ENCODE measurements at regions not wholly inside any gene's neighbourhood (a gene's known extent, or its start where the extent isn't known, plus 50 kb on each side); places are given as distances from the start of the nearest gene placed in this dataset.

DNA sequence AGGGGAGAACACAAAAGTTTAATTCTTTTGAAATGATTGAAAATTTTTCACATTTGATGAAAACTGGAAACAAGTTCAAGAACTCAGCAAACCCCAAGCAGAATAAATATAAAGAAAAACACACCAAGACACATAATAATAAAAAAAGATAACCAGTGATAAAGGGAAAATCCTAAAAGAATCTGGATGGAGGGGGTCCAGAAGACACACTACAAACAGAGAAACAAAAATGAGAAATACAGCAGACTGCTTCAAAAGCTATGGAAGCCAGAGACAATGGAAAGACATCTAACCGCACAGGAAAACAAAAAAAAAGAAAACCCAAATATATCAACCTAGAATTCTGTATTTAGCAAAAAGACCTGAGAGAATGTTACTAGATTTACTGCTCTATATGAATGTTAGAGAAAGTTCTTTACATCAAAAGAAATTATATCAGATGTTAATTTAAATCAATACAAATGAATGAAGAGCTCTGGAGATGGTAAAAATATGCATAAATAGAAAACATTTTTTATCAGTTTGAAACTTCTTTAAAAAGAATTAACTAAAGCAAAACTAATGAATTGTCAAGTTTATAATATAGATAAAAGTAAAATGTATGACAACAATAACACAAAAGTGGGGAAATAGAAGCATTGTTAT, 310.7 kb upstream of the PREP start:
- Mint-ChIP-seq H3K9me3 (peaks cover 17 to 31% (median 27%) of the 10 kb centered on the region in 7 donors), H3K27me3 (ENCODE audit: low read depth in 3 of 3) (peaks cover 2 to 4% (median 4%) of the 10 kb centered on the region in 3 donors), H3K36me3 (no peaks in the 10 kb centered on the region), H3K4me1 (no peaks in the 10 kb centered on the region), H3K27ac (no peak overlapping the region), H3K4me3 (no peak overlapping the region)
- no peaks in the 10 kb centered on the region for H3K4me1 ChIP-seq (ENCODE audit: control insufficient read depth in 1 of 2, insufficient read depth in 2 of 2, low read length in 2 of 2)
- no peak for DNase-seq
- H2AFZ ChIP-seq (ENCODE audit: insufficient read depth, low read depth, low read length, poor library complexity, severe bottlenecking) = no peak overlapping the region
- peaks cover 6 to 23% of the 10 kb centered on the region in 2 donors for H3K9me3 ChIP-seq (replicated peaks in 1 of 2; ENCODE audit: control insufficient read depth in 1 of 2, insufficient read depth in 1 of 2, low read length in 2 of 2)
- H3K27ac ChIP-seq (ENCODE audit: low read depth in 1 of 2, low read length in 2 of 2) = no peak overlapping the region
- no peak overlapping the region for H3K9ac ChIP-seq (ENCODE audit: insufficient read depth, low read length, poor library complexity, severe bottlenecking)
- no peaks in the 10 kb centered on the region for H3K79me2 ChIP-seq (ENCODE audit: insufficient read depth, low read length)
- no peak overlapping the region for H3K4me3 ChIP-seq (replicated peaks in 1 of 3; ENCODE audit: low read depth in 2 of 3, low read length in 3 of 3)
- intact Hi-C loops (cut with micrococcal nuclease) = no loop called here
- H3K27me3 ChIP-seq (ENCODE audit: control insufficient read depth in 2 of 2, insufficient read depth in 2 of 2, low read length in 2 of 2) = no peaks in the 10 kb centered on the region
- TF ChIP-seq, protein P1, sequence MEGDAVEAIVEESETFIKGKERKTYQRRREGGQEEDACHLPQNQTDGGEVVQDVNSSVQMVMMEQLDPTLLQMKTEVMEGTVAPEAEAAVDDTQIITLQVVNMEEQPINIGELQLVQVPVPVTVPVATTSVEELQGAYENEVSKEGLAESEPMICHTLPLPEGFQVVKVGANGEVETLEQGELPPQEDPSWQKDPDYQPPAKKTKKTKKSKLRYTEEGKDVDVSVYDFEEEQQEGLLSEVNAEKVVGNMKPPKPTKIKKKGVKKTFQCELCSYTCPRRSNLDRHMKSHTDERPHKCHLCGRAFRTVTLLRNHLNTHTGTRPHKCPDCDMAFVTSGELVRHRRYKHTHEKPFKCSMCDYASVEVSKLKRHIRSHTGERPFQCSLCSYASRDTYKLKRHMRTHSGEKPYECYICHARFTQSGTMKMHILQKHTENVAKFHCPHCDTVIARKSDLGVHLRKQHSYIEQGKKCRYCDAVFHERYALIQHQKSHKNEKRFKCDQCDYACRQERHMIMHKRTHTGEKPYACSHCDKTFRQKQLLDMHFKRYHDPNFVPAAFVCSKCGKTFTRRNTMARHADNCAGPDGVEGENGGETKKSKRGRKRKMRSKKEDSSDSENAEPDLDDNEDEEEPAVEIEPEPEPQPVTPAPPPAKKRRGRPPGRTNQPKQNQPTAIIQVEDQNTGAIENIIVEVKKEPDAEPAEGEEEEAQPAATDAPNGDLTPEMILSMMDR (IDR thresholded peaks at IDR 0.05) = no peak
- no peaks in the 10 kb centered on the region for H4K20me1 ChIP-seq (ENCODE audit: insufficient read depth, low read length)
- WGBS (ENCODE audit: insufficient coverage) = no CpG with 5 or more reads among the region's 1 CpG
- H3K36me3 ChIP-seq (replicated peaks in 1 of 2; ENCODE audit: control insufficient read depth in 1 of 2, insufficient read depth in 2 of 2, low read length in 2 of 2) = no peaks in the 10 kb centered on the region
- no peak overlapping the region for H3K4me2 ChIP-seq (replicated peaks; ENCODE audit: extremely low read depth, low read length, poor library complexity, severe bottlenecking)

DNA sequence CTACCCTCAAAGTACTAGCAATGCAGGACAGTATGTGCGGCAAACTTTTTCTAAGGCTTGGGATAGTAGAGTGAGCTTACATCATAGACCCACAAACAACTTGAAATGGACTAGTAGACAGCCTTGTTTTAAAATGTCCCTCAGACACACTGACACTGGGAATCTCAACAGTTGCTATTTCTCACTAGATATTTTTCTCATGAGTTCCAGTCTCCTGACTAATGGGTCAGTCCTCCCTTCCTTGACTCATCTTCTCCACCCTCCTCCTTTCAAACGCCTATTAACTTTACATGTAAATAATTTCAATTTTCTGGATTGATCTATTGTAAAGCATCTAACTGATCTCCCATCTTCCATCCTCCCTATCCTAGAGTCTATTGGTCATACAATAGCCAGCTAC, 308.3 kb upstream of the PREP start:
- Histone ChIP-seq H3K4me1 (ENCODE audit: control insufficient read depth in 1 of 2, insufficient read depth in 2 of 2, low read length in 2 of 2) (no peaks in the 10 kb centered on the region), H3K79me2 (ENCODE audit: insufficient read depth, low read length) (no peaks in the 10 kb centered on the region), H3K27me3 (ENCODE audit: control insufficient read depth in 2 of 2, insufficient read depth in 2 of 2, low read length in 2 of 2) (no peaks in the 10 kb centered on the region), H2AFZ (ENCODE audit: insufficient read depth, low read depth, low read length, poor library complexity, severe bottlenecking) (no peak overlapping the region), H3K36me3 (replicated peaks in 1 of 2; ENCODE audit: control insufficient read depth in 1 of 2, insufficient read depth in 2 of 2, low read length in 2 of 2) (no peaks in the 10 kb centered on the region), H3K4me2 (replicated peaks; ENCODE audit: extremely low read depth, low read length, poor library complexity, severe bottlenecking) (no peak overlapping the region), H3K9ac (ENCODE audit: insufficient read depth, low read length, poor library complexity, severe bottlenecking) (no peak overlapping the region), H3K9me3 (replicated peaks in 1 of 2; ENCODE audit: control insufficient read depth in 1 of 2, insufficient read depth in 1 of 2, low read length in 2 of 2) (peaks cover 6 to 23% of the 10 kb centered on the region in 2 donors), H4K20me1 (ENCODE audit: insufficient read depth, low read length) (no peaks in the 10 kb centered on the region), H3K4me3 (replicated peaks in 1 of 3; ENCODE audit: low read depth in 2 of 3, low read length in 3 of 3) (no peak overlapping the region), H3K27ac (ENCODE audit: low read depth in 1 of 2, low read length in 2 of 2) (no peak overlapping the region)
- no peak overlapping the region for H3K4me3 Mint-ChIP-seq
- no peaks in the 10 kb centered on the region for H3K36me3 Mint-ChIP-seq
- DNase-seq = no peak
- WGBS (ENCODE audit: insufficient coverage) = no CpG with 5 or more reads among the region's 2 CpGs
- TF ChIP-seq, protein P1 (IDR thresholded peaks at IDR 0.05) = no peak
- peaks cover 16 to 28% (median 24%) of the 10 kb centered on the region in 7 donors for H3K9me3 Mint-ChIP-seq
- intact Hi-C loops (cut with micrococcal nuclease) = no loop called here
- H3K4me1 Mint-ChIP-seq = no peaks in the 10 kb centered on the region
- peaks cover 0 to 4% (median 0%) of the 10 kb centered on the region in 3 donors for H3K27me3 Mint-ChIP-seq (ENCODE audit: low read depth in 3 of 3)
- no peak overlapping the region for H3K27ac Mint-ChIP-seq
